SK-N-SH (cell line): ENCODE measurements at regions not wholly inside any gene's neighbourhood (a gene's known extent, or its start where the extent isn't known, plus 50 kb on each side); places are given as distances from the start of the nearest gene placed in this dataset.

Experiments
- EZH2phosphoT487 ChIP-seq: fragments of 200-600 bp; sonication (generic); IDR thresholded peaks from 2 replicates; pipeline ENCODE4 v1.6.1; 2017; ENCODE audit warnings: low read depth, mixed run types, mild to moderate bottlenecking, antibody characterized with exemption, moderate library complexity, borderline replicate concordance
- FOXM1 ChIP-seq: IDR thresholded peaks from 2 replicates; pipeline ENCODE4 v1.4.0; 2012; ENCODE audit warnings: low read depth, mild to moderate bottlenecking
- POLR2AphosphoS5 ChIP-seq: IDR thresholded peaks from 2 replicates; pipeline ENCODE4 v1.6.1; 2012; ENCODE audit warnings: low read depth, low read length
- RAD21 ChIP-seq: IDR thresholded peaks from 2 replicates; pipeline ENCODE4 v1.6.1; 2012; ENCODE audit warnings: mild to moderate bottlenecking, low read length
- RCOR1 ChIP-seq: fragments of 150-350 bp; IDR thresholded peaks from 2 replicates; pipeline ENCODE4 v1.6.1; 2017; ENCODE audit warnings: antibody characterized with exemption, low read length
- SIN3A ChIP-seq: IDR thresholded peaks from 2 replicates; pipeline ENCODE4 v1.6.1; 2012; ENCODE audit warnings: low read depth, mild to moderate bottlenecking, low read length, moderate library complexity, borderline replicate concordance
- SMC3 ChIP-seq: IDR thresholded peaks from 2 replicates; pipeline ENCODE4 v1.6.1; 2012; ENCODE audit warnings: low read depth, low read length, improper control_type of control experiment
- TCF12 ChIP-seq: IDR thresholded peaks from 2 replicates; pipeline ENCODE4 v1.4.0; 2012
- TF ChIP-seq, protein P1 (sequence below): fragments of 200-600 bp; sonication (generic); IDR thresholded peaks from 2 replicates; pipeline ENCODE4 v1.6.1; 2017; ENCODE audit warnings: antibody characterized with exemption, mild to moderate bottlenecking, moderate library complexity
- TF ChIP-seq, protein P2 (sequence below): IDR thresholded peaks from 2 replicates; pipeline ENCODE4 v1.4.0; 2012; ENCODE audit warnings: low read depth

DNA sequence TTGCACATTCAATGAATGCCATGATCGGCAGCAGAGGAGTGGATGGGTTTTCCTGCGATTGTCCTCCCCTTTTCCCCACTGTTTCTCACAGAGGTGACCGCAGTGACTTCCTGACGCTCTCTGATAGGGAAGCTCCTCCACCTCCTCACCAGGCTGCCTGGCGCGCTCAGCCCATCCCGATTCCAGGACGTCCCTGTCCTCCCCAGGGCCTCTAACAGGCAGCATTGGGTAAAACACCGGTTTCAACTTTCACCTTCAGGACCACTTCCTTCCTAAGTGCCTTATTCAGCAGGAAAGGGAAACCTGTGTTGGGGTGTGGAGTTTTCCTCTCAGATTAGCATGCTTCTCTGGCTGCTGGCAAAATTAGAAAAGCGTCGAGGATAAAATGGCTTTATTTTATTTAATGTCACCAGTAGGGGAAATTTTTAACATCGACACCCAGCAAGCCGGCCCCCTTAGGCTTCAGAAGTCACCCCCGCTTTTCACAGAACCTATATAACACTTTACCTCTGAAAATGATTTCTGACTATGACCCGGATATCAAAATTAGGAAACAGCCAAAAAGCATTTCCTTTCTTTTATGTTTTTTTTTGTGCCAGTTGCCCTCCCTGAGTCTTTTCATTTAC lies 570.4 kb upstream of the GJE1 start:
- TF ChIP-seq, protein P1, sequence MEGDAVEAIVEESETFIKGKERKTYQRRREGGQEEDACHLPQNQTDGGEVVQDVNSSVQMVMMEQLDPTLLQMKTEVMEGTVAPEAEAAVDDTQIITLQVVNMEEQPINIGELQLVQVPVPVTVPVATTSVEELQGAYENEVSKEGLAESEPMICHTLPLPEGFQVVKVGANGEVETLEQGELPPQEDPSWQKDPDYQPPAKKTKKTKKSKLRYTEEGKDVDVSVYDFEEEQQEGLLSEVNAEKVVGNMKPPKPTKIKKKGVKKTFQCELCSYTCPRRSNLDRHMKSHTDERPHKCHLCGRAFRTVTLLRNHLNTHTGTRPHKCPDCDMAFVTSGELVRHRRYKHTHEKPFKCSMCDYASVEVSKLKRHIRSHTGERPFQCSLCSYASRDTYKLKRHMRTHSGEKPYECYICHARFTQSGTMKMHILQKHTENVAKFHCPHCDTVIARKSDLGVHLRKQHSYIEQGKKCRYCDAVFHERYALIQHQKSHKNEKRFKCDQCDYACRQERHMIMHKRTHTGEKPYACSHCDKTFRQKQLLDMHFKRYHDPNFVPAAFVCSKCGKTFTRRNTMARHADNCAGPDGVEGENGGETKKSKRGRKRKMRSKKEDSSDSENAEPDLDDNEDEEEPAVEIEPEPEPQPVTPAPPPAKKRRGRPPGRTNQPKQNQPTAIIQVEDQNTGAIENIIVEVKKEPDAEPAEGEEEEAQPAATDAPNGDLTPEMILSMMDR: no peak
- TF ChIP-seq POLR2AphosphoS5: no peak
- no peak for TF ChIP-seq RCOR1
- no peak for TF ChIP-seq SIN3A
- TF ChIP-seq SMC3: no peak; the same call in 1 of the 2 replicates
- TF ChIP-seq FOXM1: no peak
- TF ChIP-seq RAD21: no peak
- no peak for TF ChIP-seq TCF12
- TF ChIP-seq, protein P2, sequence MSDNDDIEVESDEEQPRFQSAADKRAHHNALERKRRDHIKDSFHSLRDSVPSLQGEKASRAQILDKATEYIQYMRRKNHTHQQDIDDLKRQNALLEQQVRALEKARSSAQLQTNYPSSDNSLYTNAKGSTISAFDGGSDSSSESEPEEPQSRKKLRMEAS: no peak
- no peak for TF ChIP-seq EZH2phosphoT487
